Stimulated activated CD4-positive, alpha-beta T cell treated with anti-CD3 and anti-CD28 coated beads, Interleukin-2, amount 100 ng/mL, for 24 hours (primary cell): ENCODE measurements at regions not wholly inside any gene's neighbourhood (a gene's known extent, or its start where the extent isn't known, plus 50 kb on each side); places are given as distances from the start of the nearest gene placed in this dataset.

Experiments
- DNase-seq, 2 donors: peaks; one replicate each; pipeline ENCODE4 v3.0.0-alpha.2; 2020

DNA sequence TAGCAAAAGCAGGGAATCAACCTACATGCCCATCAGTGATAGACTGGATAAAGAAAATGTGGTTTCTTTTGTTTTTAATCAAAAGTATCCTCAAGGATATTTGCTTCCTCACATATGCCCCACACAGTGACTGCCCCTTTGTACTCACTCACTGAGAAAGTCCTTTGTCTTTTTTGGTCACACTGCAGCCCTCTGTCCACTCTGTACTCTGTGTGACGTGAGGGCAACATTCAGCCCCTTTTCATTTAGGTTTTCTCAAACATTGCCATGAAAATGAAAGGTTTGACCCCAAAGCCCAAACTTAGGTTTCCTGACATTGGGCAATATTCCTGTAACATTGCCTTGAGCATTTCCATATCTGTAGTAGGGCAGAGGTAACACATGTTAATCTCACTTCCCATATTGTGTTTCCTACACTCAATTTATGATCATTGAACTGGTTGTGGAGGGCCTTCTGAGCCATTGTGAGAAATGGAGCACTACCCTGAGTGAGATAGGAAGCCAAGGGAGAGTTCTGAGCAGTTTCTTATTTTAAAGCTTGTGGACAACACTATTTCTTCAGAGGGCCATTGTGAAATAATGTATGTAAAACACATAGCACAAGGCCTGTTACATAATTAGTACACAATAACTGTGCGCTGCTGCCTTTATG, 501.9 kb upstream of the C1orf87 start:
- no peak for DNase-seq

GRCh38 chr1:60573726-60574409, 500.3 kb upstream of the C1orf87 start:
- DNase-seq = no peak

- no peak for DNase-seq
Observed at GRCh38 chr1:60573121-60573520, 499.6 kb upstream of the C1orf87 start.

DNA sequence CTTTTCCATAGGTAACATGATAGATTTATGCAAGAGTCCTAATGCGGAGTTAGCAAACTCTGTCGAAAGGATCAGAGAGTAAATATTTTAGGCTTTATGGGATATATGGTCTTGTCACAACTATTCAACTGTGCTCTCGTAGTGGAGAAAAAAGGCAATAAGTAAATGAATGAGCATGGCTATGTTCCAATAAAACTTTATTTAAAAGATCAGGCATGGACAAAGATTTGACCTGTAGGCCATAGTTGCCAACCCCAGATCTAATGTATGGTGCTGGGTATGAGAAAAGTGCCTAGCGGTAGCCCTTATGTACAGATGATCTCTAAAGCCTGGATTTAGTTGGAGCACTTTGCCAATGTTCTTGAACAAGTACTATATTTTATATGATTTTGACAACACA, 498.8 kb upstream of the C1orf87 start:
- no peak for DNase-seq

DNA sequence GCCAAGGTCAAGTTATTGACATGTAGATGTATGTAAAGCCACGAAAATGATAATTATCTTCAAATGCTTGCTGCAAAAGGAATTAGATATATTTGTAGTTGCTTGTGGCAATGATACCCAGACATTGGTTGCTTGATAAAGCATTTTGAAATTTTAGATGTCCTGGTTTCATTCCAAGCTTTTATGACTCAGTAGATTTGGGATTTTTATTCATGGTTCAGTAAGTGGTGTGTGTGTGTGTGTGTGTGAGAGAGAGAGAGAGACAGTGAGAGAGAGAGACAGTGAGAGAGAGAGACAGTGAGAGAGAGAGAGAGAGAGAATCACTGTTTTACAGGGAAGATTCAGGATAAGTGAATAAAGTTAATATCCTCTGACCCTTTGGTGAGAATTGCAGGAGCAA, 498.2 kb upstream of the C1orf87 start:
- DNase-seq = no peak

DNA sequence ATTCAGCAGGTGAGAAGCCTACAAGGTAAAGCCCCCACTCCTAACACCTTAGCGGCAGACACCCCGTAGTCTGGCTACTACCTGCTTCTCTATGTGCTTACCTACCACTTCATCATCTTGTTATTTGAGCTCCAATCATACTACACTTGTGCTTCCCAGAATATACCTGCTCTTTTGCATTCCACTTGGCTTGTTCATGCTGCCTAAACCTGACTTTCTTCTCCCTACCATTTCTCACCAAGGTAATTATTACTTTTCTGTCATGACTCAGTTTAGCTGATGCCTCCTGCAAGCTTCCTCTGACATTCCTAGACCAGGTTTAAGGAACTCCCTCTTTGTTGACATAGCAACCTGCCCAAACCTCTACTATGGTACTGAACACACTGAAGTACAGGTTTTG, 495.6 kb upstream of the C1orf87 start:
- no peak for DNase-seq

GRCh38 chr1:60567256-60567655, 493.7 kb upstream of the C1orf87 start:
- DNase-seq = no peak

DNA sequence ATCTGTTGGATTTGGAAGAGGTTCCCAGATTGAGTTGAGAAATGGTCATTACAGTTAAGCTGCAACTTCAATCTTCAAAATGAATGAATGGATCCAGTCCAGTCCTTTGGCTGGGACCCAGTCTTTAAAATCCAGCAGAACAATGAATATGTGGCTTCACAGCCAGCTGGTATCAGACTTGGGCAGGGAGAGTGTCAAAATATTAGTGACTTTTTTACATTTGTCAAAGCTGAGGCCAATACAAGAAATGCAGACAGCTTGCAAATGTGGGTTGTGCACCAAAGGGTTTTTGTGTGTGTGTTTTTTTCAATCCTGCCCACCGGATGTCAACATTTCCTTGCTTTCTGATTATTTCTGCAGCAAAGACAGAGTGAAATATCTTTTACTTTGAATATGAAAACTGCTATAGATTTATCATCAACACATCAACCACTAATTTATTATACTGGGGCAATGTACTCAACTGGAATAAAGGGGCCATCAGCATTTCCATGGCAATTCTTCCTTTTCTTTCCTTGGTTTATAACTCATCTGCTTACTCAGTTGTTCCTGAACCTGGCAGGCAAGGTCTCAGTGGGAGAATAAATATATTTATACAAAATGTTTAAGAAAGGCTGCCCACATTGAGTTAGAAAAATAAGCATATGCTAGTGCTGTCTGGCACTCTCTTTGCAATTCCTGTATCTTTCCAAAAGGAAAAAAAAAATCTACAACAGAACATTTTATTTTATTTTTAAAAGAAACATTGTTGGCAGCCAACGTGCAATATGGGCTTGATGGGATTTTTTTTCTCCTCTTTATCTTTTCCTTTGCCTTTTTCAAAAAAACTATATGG, 491.6 kb upstream of the C1orf87 start:
- DNase-seq = no peak

GRCh38 chr1:60563777-60564535, 490.4 kb upstream of the C1orf87 start:
- no peak for DNase-seq

DNA sequence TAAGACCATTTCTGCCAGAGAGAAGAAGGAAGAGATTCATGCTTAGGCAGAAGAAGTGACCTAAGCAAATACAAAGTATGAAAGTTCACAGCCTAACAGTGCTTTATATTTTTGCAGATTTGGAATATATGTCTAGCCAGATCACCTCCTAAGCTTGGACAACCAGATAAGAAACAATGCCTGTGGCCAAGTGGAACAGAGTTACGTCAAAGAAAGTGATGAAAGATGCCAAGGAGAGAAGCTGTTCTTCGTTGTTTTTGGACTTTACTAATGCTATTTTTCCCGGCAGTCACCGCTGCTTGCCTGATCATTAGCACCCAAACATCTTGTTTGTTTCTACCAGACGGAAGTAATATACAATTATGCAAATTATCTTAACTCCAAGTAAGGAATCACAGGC, 489.2 kb upstream of the C1orf87 start:
- DNase-seq = no peak

DNA sequence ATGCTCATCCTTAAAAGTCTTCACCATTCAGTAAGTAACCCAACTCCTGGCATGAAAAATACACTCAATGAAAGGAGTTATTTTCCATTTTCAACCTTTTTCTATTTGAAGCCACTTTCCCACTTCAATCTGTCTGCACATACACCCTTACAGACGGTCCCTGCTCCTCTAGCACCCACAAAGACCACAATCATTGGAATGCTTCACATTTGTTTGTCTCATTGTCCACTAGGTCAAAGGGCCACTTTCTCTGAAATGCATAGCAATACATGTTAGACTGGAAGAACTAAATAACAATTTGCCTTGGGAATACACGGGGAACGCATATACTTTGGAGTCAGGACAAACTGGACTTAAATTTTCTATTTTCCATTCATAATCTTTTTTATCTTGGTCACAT, 487.1 kb upstream of the C1orf87 start:
- no peak for DNase-seq

DNA sequence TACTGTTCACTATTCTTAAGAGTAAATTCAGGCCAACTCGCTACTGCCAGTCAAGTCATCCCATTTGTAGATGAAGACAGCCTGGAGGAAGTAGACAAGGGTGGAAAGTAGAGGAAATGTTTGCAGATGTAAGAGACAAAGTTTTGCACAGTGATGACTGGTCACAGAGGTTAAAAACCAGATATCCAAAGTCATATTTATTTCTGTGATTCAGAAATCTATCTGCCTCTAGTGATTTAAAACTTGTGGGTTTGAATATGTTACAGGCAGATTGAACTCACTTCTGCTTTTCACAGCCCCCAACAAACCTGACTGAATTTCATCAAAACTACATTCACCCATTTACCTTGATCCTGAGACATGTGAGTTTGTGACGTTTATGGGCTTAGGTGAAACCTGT, 484.7 kb upstream of the C1orf87 start:
- no peak for DNase-seq

DNA sequence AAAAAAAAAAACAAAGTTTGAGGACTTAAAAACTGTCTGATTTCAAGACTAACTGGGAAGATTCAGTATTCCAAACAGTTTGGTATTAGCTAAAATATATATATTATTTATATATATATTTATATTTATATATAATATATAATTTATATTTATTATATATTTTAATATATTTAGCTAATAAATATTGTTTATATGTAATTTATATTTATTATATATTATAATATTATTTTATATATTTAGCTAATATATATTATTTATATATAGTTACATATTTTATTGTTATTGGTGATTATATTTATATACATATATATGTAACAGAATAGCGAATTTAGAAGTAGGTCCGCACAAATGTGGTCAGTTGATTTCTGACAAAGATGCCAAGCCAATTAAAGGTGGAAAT, 480.2 kb upstream of the C1orf87 start:
- DNase-seq = no peak

- no peak for DNase-seq
Observed at GRCh38 chr1:60547821-60548220, 474.3 kb upstream of the C1orf87 start.

GRCh38 chr1:60541831-60542532, 468.4 kb upstream of the C1orf87 start:
- no peak for DNase-seq

- DNase-seq = no peak
Observed at GRCh38 chr1:60540141-60540540, 466.6 kb upstream of the C1orf87 start.

DNA sequence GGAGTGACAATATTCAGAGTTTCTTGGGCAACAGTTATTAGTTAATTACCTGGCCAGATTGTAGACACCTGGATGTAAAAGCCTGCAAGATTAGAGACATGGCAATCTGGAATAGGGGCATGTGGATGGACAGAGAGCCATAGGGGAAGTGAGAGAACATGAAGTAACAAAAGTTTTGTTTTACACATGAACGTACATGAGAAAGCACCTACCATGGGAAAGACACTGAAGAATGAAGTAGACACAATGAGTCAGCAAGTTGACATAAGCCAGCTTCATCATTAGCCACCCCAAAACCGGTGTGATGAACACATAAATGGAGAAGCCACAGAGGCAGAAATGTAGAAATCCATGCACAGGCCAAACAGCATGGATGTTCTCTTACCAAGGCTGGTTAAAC, 462.1 kb upstream of the C1orf87 start:
- no peak for DNase-seq

DNA sequence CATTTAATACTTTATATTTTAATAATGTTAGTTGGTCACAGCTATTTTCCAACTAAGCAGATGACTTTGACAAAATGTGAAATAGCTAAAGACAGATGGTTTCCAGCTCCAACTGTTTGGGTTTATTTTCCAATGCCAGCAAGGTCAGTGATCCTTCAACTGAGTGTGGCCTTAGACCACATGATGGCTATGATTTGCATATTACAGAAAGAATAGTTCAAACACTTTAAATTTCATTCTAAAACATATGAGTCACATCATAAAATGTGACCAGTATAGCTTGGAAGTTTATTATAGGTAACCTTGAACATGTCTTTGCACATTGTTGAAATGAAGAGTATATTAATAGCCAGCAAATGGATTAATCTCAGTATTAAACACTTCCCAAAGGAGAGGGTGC, 454.0 kb upstream of the C1orf87 start:
- DNase-seq = no peak

DNA sequence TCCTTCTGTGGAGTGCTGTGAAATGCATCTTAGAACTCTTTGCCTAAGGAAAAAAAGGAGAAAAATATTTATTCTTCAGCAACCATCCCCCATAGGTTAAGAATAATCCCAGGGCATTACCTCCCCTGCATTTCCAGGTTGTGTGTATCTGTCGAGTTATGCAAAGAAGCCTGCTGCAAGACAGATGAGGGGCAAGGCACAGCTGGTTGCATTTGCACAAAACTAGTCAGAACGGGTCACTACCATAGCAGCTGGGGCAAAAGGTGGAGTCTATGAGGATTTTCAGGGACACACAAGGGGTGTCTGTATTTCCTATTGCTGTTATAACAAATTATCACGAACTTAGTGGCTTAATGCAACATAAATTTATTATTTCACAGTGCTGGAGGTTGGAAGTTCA, 443.4 kb upstream of the C1orf87 start:
- DNase-seq = no peak

DNA sequence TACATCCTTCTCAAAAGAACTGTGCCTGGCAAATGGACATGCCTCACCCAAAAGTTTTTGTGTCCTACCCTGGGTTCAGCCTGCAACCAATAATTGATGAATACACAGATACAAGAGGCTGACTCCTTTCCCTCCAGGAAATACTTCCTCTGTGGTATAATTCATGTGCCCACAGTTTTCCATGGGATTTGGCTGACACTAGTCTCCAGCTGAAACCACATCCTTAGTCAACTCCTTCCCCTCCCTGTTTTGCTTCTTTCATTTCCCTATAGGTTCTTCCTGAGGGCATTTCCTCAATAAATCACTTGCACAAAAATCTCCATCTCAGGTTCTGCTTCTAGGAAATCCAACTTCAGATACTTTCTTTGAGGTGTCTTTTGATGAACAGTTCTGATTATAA, 436.6 kb upstream of the C1orf87 start:
- no peak for DNase-seq

DNA sequence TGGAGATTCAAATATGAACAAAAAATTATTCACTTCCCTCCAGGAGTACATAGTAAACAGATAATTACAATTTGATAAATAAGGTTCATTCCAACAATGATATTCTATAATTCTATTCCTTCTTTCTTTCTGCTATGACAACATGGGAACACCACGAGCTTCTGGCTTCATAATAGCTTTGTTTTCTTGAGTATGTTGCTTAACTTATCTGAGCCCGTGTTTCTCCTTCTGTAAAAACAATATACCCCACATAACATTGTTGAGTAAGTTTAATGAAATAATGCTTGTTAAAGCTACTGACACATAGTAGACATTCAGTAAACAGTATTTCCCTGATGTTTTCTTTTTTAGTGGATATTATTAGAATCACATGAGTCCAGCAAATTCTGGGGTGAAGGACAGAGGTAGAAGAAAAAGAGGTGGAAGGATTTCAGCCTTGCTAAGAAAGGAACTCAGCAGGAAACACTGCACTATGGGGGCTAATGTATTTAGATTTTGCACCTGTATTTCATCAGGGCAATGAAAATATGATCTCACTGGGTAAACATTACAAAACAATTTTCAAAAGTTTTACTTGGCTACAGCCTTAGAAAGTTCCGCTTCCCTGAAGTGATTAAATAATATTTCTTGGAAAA, 430.8 kb upstream of the C1orf87 start:
- no peak for DNase-seq

- DNase-seq = no peak
Observed at GRCh38 chr1:60503266-60503925, 429.8 kb upstream of the C1orf87 start.
